ENCODE measurements at regions not wholly inside any gene's neighbourhood (a gene's known extent, or its start where the extent isn't known, plus 50 kb on each side); places are given as distances from the start of the nearest gene placed in this dataset.
"Not testable (repeated sequence)": the region's sequence is repeated elsewhere in the genome, so short reads cannot be mapped to it uniquely, and the experiment has no call there.

- TF ChIP-seq, protein P1, sequence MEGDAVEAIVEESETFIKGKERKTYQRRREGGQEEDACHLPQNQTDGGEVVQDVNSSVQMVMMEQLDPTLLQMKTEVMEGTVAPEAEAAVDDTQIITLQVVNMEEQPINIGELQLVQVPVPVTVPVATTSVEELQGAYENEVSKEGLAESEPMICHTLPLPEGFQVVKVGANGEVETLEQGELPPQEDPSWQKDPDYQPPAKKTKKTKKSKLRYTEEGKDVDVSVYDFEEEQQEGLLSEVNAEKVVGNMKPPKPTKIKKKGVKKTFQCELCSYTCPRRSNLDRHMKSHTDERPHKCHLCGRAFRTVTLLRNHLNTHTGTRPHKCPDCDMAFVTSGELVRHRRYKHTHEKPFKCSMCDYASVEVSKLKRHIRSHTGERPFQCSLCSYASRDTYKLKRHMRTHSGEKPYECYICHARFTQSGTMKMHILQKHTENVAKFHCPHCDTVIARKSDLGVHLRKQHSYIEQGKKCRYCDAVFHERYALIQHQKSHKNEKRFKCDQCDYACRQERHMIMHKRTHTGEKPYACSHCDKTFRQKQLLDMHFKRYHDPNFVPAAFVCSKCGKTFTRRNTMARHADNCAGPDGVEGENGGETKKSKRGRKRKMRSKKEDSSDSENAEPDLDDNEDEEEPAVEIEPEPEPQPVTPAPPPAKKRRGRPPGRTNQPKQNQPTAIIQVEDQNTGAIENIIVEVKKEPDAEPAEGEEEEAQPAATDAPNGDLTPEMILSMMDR (IDR thresholded peaks at IDR 0.05): not testable (repeated sequence)
- not testable (repeated sequence) for TF ChIP-seq EP300 (IDR thresholded peaks at IDR 0.05; ENCODE audit: low read depth); POLR2A (IDR thresholded peaks at IDR 0.05); POLR2AphosphoS5 (IDR thresholded peaks at IDR 0.05)
Observed at GRCh38 chr4:20003836-20004558, 247.7 kb upstream of the SLIT2 start.

All from transverse colon (tissue), 4 donors.